H9 (cell line): ENCODE measurements at regions not wholly inside any gene's neighbourhood (a gene's known extent, or its start where the extent isn't known, plus 50 kb on each side); places are given as distances from the start of the nearest gene placed in this dataset.

ENCODE experiments used
- DNase-seq: peaks from one replicate; pipeline ENCODE4 v3.0.0-alpha.2; 2017
- H2AFZ ChIP-seq: one replicate; pipeline ENCODE4 v1.6.1; 2013; ENCODE audit warnings: mild to moderate bottlenecking, low read length, control low read depth, moderate library complexity
- H2AK5ac ChIP-seq: 2 replicates; pipeline ENCODE4 v1.6.1; 2013; ENCODE audit warnings: low read length, control low read depth, mixed read lengths; ENCODE audit not compliant: insufficient read length
- H2BK120ac ChIP-seq: one replicate; pipeline ENCODE4 v1.6.1; 2013; ENCODE audit warnings: low read depth, mild to moderate bottlenecking, low read length, control low read depth, inconsistent platforms; ENCODE audit not compliant: poor library complexity, severe bottlenecking
- H2BK12ac ChIP-seq: 2 replicates; pipeline ENCODE4 v1.6.1; 2013; ENCODE audit warnings: low read length, control low read depth, mixed read lengths, low read depth; ENCODE audit not compliant: insufficient read length
- H2BK15ac ChIP-seq: 2 replicates; pipeline ENCODE4 v1.6.1; 2013; ENCODE audit warnings: low read depth, low read length, control low read depth
- H2BK20ac ChIP-seq: one replicate; pipeline ENCODE4 v1.6.1; 2013; ENCODE audit warnings: low read depth, mild to moderate bottlenecking, low read length, control low read depth, inconsistent platforms; ENCODE audit not compliant: poor library complexity, severe bottlenecking
- H2BK5ac ChIP-seq: 2 replicates; pipeline ENCODE4 v1.6.1; 2013; ENCODE audit warnings: low read length, control low read depth, mixed read lengths; ENCODE audit not compliant: insufficient read length
- H3K14ac ChIP-seq: 2 replicates; pipeline ENCODE4 v1.6.1; 2013; ENCODE audit warnings: low read length, control low read depth; ENCODE audit not compliant: insufficient read depth
- H3K18ac ChIP-seq: 2 replicates; pipeline ENCODE4 v1.6.1; 2013; ENCODE audit warnings: low read depth, mild to moderate bottlenecking, mixed read lengths, low read length, control low read depth; ENCODE audit not compliant: insufficient read length
- H3K23ac ChIP-seq: 2 replicates; pipeline ENCODE4 v1.6.1; 2013; ENCODE audit warnings: low read length, control low read depth, mixed read lengths, low read depth; ENCODE audit not compliant: insufficient read length
- H3K23me2 ChIP-seq: 2 replicates; pipeline ENCODE4 v1.6.1; 2013; ENCODE audit warnings: low read depth, mild to moderate bottlenecking, mixed read lengths, low read length, control low read depth; ENCODE audit not compliant: insufficient read length, poor library complexity, severe bottlenecking
- H3K27ac ChIP-seq: 2 replicates; pipeline ENCODE4 v1.5.1; 2013; ENCODE audit warnings: low read length, control low read depth, mixed read lengths, low read depth; ENCODE audit not compliant: insufficient read length
- H3K27me3 ChIP-seq: 2 replicates; pipeline ENCODE4 v1.6.1; 2013; ENCODE audit warnings: low read length, control low read depth, inconsistent platforms; ENCODE audit not compliant: insufficient read depth
- H3K4ac ChIP-seq: 2 replicates; pipeline ENCODE4 v1.6.1; 2013; ENCODE audit warnings: low read depth, mild to moderate bottlenecking, control low read depth, inconsistent platforms, low read length, moderate library complexity
- H3K4me1 ChIP-seq: 2 replicates; pipeline ENCODE4 v1.6.1; 2013; ENCODE audit warnings: low read length, control low read depth, inconsistent platforms; ENCODE audit not compliant: insufficient read depth
- H3K4me2 ChIP-seq: 2 replicates; pipeline ENCODE4 v1.6.1; 2013; ENCODE audit warnings: low read length, control low read depth, mixed read lengths; ENCODE audit not compliant: insufficient read length, insufficient read depth
- H3K56ac ChIP-seq: 2 replicates; pipeline ENCODE4 v1.6.1; 2013; ENCODE audit warnings: low read depth, mild to moderate bottlenecking, mixed read lengths, low read length, control low read depth; ENCODE audit not compliant: insufficient read length
- H3K79me1 ChIP-seq: 2 replicates; pipeline ENCODE4 v1.6.1; 2013; ENCODE audit warnings: low read depth, mild to moderate bottlenecking, moderate library complexity, low read length, control low read depth, inconsistent platforms; ENCODE audit not compliant: insufficient read depth, poor library complexity, severe bottlenecking
- H3K79me2 ChIP-seq: 2 replicates; pipeline ENCODE4 v1.6.1; 2013; ENCODE audit warnings: low read length, control low read depth, inconsistent platforms; ENCODE audit not compliant: insufficient read depth
- H3K9ac ChIP-seq: 2 replicates; pipeline ENCODE4 v1.6.1; 2013; ENCODE audit warnings: low read length, control low read depth, mixed read lengths; ENCODE audit not compliant: insufficient read length; ENCODE audit errors: extremely low read depth
- H3K9me3 ChIP-seq: one replicate; pipeline ENCODE4 v1.6.1; 2013; ENCODE audit warnings: low read depth, low read length, inconsistent platforms; ENCODE audit not compliant: control insufficient read depth
- H3T11ph ChIP-seq: one replicate; pipeline ENCODE4 v1.6.1; 2013; ENCODE audit warnings: mild to moderate bottlenecking, low read length, control low read depth, inconsistent platforms
- H4K20me1 ChIP-seq: one replicate; pipeline ENCODE4 v1.6.1; 2013; ENCODE audit not compliant: control insufficient read depth, insufficient read length, insufficient read depth
- H4K5ac ChIP-seq: 2 replicates; pipeline ENCODE4 v1.6.1; 2013; ENCODE audit warnings: low read depth, mild to moderate bottlenecking, mixed read lengths, low read length, control low read depth; ENCODE audit not compliant: insufficient read length
- H4K8ac ChIP-seq: replicated peaks from 2 replicates; pipeline ENCODE4 v1.6.1; 2013; ENCODE audit warnings: low read length, control low read depth, mixed read lengths, low read depth; ENCODE audit not compliant: insufficient read length
- H4K91ac ChIP-seq: 2 replicates; pipeline ENCODE4 v1.6.1; 2013; ENCODE audit warnings: low read depth, mild to moderate bottlenecking, moderate library complexity, mixed read lengths, low read length, control low read depth; ENCODE audit not compliant: insufficient read length
- H3K27ac Mint-ChIP-seq, 3 experiments: 2 replicates in 2 of 3; 3 replicates in 1 of 3; pipeline ENCODE4 v1.8.0; 2020 to 2021; ENCODE audit warnings: mixed read lengths in 3 of 3, mild to moderate bottlenecking in 1 of 3, moderate library complexity in 1 of 3
- H3K27me3 Mint-ChIP-seq: 2 replicates; pipeline ENCODE4 v1.8.0; 2021; ENCODE audit warnings: low read depth, mild to moderate bottlenecking, moderate library complexity, mixed read lengths
- H3K36me3 Mint-ChIP-seq, 3 experiments: 2 replicates in 2 of 3; 3 replicates in 1 of 3; pipeline ENCODE4 v1.8.0; 2020 to 2021; ENCODE audit warnings: low read depth in 3 of 3, mixed read lengths in 3 of 3; ENCODE audit not compliant: insufficient read depth in 1 of 3
- H3K4me1 Mint-ChIP-seq, 2 experiments: 2 replicates each; pipeline ENCODE4 v1.8.0; 2020; ENCODE audit warnings: mixed read lengths in 2 of 2
- H3K4me3 Mint-ChIP-seq, 2 experiments: 2 replicates in 1 of 2; 3 replicates in 1 of 2; pipeline ENCODE4 v1.8.0; 2020 to 2021; ENCODE audit warnings: mild to moderate bottlenecking in 2 of 2, mixed read lengths in 2 of 2, moderate library complexity in 1 of 2
- H3K9me3 Mint-ChIP-seq, 2 experiments: 2 replicates in 1 of 2; 3 replicates in 1 of 2; pipeline ENCODE4 v1.8.0; 2020; ENCODE audit warnings: mild to moderate bottlenecking in 2 of 2, mixed read lengths in 2 of 2, moderate library complexity in 1 of 2
- WGBS: extraction: QIAGEN DNeasy Blood & Tissue Kit; methylation state at CpG from one replicate; pipeline ENCODE4 v1.1.7; 2013; ENCODE audit warnings: missing lambda C conversion rate, low lambda C conversion rate, mixed read lengths; ENCODE audit not compliant: insufficient read length; ENCODE audit errors: extremely low coverage; 5-methylcytosine and 5-hydroxymethylcytosine counted together
- TF ChIP-seq, protein P1 (sequence below): fragments of 200-600 bp; sonication (generic); conservative IDR thresholded peaks from 3 replicates; pipeline ENCODE4 v1.8.0; 2021; ENCODE audit warnings: antibody characterized with exemption, mild to moderate bottlenecking

DNA sequence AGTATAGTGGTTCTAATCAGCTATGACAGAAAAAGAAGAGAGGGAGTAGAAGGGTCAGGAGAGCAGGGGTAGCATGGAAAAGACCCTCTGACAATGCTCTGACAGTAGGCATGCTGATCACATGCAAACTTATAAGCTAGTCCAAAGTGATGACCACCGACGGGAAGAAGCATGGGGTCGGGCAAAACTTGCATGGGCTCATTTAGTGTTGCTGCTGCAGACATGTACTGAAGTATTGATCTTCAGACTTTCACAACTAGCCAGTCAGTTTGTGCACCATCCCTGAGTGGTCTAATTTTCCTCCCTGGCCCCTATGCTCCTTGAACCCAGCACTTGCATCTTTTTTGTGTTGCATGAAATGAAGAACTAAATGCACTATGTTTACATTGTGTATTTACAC is 225.4 kb downstream of the SYK start:
- H2BK15ac ChIP-seq, result no peak overlapping the region
- H2AK5ac ChIP-seq, result no peak overlapping the region
- H2BK20ac ChIP-seq, result no peak overlapping the region
- no peak overlapping the region for H4K91ac ChIP-seq
- no peaks in the 10 kb centered on the region for H3K27me3 ChIP-seq
- no peak overlapping the region for H3K4me3 Mint-ChIP-seq
- no CpG with 5 or more reads among the region's 3 CpGs for WGBS
- no peak overlapping the region for H3K14ac ChIP-seq
- DNase-seq, result no peak
- no peak overlapping the region for H2AFZ ChIP-seq
- H2BK5ac ChIP-seq, result no peak overlapping the region
- H4K8ac ChIP-seq, result no peak overlapping the region
- H3K4ac ChIP-seq, result no peak overlapping the region
- H3K36me3 Mint-ChIP-seq, result no peaks in the 10 kb centered on the region
- H3K27ac ChIP-seq, result no peak overlapping the region
- H3K9ac ChIP-seq, result no peak overlapping the region
- no peak overlapping the region for H4K5ac ChIP-seq
- H3K9me3 ChIP-seq, result no peaks in the 10 kb centered on the region
- no peak overlapping the region for H3K56ac ChIP-seq
- no peak overlapping the region for H3K18ac ChIP-seq
- H3K4me1 ChIP-seq, result no peaks in the 10 kb centered on the region
- H2BK120ac ChIP-seq, result no peak overlapping the region
- H3K23ac ChIP-seq, result no peak overlapping the region
- H3K79me1 ChIP-seq, result no peaks in the 10 kb centered on the region
- no peak overlapping the region for H3K27ac Mint-ChIP-seq
- no peak overlapping the region for H2BK12ac ChIP-seq
- TF ChIP-seq, protein P1, sequence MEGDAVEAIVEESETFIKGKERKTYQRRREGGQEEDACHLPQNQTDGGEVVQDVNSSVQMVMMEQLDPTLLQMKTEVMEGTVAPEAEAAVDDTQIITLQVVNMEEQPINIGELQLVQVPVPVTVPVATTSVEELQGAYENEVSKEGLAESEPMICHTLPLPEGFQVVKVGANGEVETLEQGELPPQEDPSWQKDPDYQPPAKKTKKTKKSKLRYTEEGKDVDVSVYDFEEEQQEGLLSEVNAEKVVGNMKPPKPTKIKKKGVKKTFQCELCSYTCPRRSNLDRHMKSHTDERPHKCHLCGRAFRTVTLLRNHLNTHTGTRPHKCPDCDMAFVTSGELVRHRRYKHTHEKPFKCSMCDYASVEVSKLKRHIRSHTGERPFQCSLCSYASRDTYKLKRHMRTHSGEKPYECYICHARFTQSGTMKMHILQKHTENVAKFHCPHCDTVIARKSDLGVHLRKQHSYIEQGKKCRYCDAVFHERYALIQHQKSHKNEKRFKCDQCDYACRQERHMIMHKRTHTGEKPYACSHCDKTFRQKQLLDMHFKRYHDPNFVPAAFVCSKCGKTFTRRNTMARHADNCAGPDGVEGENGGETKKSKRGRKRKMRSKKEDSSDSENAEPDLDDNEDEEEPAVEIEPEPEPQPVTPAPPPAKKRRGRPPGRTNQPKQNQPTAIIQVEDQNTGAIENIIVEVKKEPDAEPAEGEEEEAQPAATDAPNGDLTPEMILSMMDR, result no peak
- H3K9me3 Mint-ChIP-seq, result no peaks in the 10 kb centered on the region; a peak in 1 of 5 replicates
- no peaks in the 10 kb centered on the region for H3K23me2 ChIP-seq
- no peaks in the 10 kb centered on the region for H4K20me1 ChIP-seq
- no peak overlapping the region for H3T11ph ChIP-seq
- no peaks in the 10 kb centered on the region for H3K79me2 ChIP-seq
- H3K4me2 ChIP-seq, result no peak overlapping the region
- H3K4me1 Mint-ChIP-seq, result 0 out of 4 replicates have a peak, but pooled peaks cover 0 to 3% of the 10 kb centered on the region in 2 experiments
- peaks cover 5% of the 10 kb centered on the region for H3K27me3 Mint-ChIP-seq
